NT2/D1 (cell line): ENCODE measurements at regions not wholly inside any gene's neighbourhood (a gene's known extent, or its start where the extent isn't known, plus 50 kb on each side); places are given as distances from the start of the nearest gene placed in this dataset.

ENCODE experiments used
- DNase-seq: peaks from one replicate; pipeline ENCODE4 v3.0.0-alpha.2; 2011; ENCODE audit warnings: low read depth, low spot score
- H3K27me3 ChIP-seq: 2 replicates; pipeline ENCODE4 v1.6.0; 2011; ENCODE audit warnings: mild to moderate bottlenecking; ENCODE audit not compliant: insufficient read length, insufficient read depth
- H3K36me3 ChIP-seq: 2 replicates; pipeline ENCODE4 v1.6.1; 2011; ENCODE audit warnings: mild to moderate bottlenecking, low read length, mixed read lengths; ENCODE audit not compliant: insufficient read depth, insufficient read length
- H3K4me1 ChIP-seq: 2 replicates; pipeline ENCODE4 v1.5.1; 2011; ENCODE audit not compliant: insufficient read depth, insufficient read length
- H3K4me3 ChIP-seq: 2 replicates; pipeline ENCODE4 v1.5.1; 2011; ENCODE audit warnings: low read depth; ENCODE audit not compliant: insufficient read length
- H3K9ac ChIP-seq: 2 replicates; pipeline ENCODE4 v1.6.0; 2011; ENCODE audit warnings: low read depth; ENCODE audit not compliant: insufficient read length
- H3K9me3 ChIP-seq: 2 replicates; pipeline ENCODE4 v1.5.1; 2011; ENCODE audit warnings: mild to moderate bottlenecking, low read length; ENCODE audit not compliant: insufficient read depth
- SUZ12 ChIP-seq: IDR thresholded peaks from 2 replicates; pipeline ENCODE4 v1.6.1; 2011; ENCODE audit not compliant: insufficient read length, insufficient read depth; ENCODE audit errors: extremely low read depth
- YY1 ChIP-seq: IDR thresholded peaks from 2 replicates; pipeline ENCODE4 v1.6.1; 2011; ENCODE audit not compliant: insufficient read length, insufficient read depth
- ZNF274 ChIP-seq: IDR thresholded peaks from 2 replicates; pipeline ENCODE4 v1.6.1; 2011; ENCODE audit warnings: mild to moderate bottlenecking, low read depth, low read length

GRCh38 chr5:24773261-24773660, 128.5 kb upstream of the CDH10 start:
- Histone ChIP-seq H3K4me1 (no peaks in the 10 kb centered on the region), H3K27me3 (no peaks in the 10 kb centered on the region), H3K4me3 (no peak overlapping the region), H3K9me3 (no peaks in the 10 kb centered on the region), H3K36me3 (no peaks in the 10 kb centered on the region), H3K9ac (no peak overlapping the region)
- DNase-seq = no peak
- TF ChIP-seq SUZ12 = no peak
- TF ChIP-seq ZNF274 = no peak
- TF ChIP-seq YY1 = no peak

- H3K36me3 ChIP-seq = no peaks in the 10 kb centered on the region
- no peak overlapping the region for H3K9ac ChIP-seq
- H3K4me3 ChIP-seq = no peak overlapping the region
- H3K4me1 ChIP-seq = no peaks in the 10 kb centered on the region
- TF ChIP-seq YY1 = no peak
- TF ChIP-seq ZNF274 = no peak
- no peak for TF ChIP-seq SUZ12
- H3K9me3 ChIP-seq = no peaks in the 10 kb centered on the region
- DNase-seq = no peak
- no peaks in the 10 kb centered on the region for H3K27me3 ChIP-seq
These were observed 122.3 kb upstream of the CDH10 start for GRCh38 chr5:24767086-24767485.

GRCh38 chr5:24765219-24765618, 120.4 kb upstream of the CDH10 start:
- Histone ChIP-seq H3K9ac (no peak overlapping the region), H3K4me3 (no peak overlapping the region), H3K36me3 (no peaks in the 10 kb centered on the region), H3K9me3 (no peaks in the 10 kb centered on the region), H3K27me3 (no peaks in the 10 kb centered on the region), H3K4me1 (no peaks in the 10 kb centered on the region)
- no peak for DNase-seq
- TF ChIP-seq YY1 (no peak), ZNF274 (no peak), SUZ12 (no peak)

GRCh38 chr5:24750355-24750754, 105.6 kb upstream of the CDH10 start:
- TF ChIP-seq SUZ12 (no peak), ZNF274 (no peak)
- H3K9ac ChIP-seq = no peak overlapping the region
- no peaks in the 10 kb centered on the region for H3K9me3 ChIP-seq
- no peak for DNase-seq
- H3K36me3 ChIP-seq = no peaks in the 10 kb centered on the region
- no peaks in the 10 kb centered on the region for H3K4me1 ChIP-seq
- no peak overlapping the region for H3K4me3 ChIP-seq
- no peaks in the 10 kb centered on the region for H3K27me3 ChIP-seq

- DNase-seq = no peak
- H3K4me3 ChIP-seq = no peak overlapping the region
- H3K9ac ChIP-seq = no peak overlapping the region
- no peaks in the 10 kb centered on the region for H3K4me1 ChIP-seq
- TF ChIP-seq SUZ12 (no peak), YY1 (no peak)
- H3K27me3 ChIP-seq = no peaks in the 10 kb centered on the region
- no peaks in the 10 kb centered on the region for H3K9me3 ChIP-seq
- H3K36me3 ChIP-seq = no peaks in the 10 kb centered on the region
These were observed 104.9 kb upstream of the CDH10 start for GRCh38 chr5:24749701-24750100.

- Histone ChIP-seq H3K27me3 (no peaks in the 10 kb centered on the region), H3K4me1 (no peaks in the 10 kb centered on the region), H3K4me3 (no peak overlapping the region), H3K9me3 (no peaks in the 10 kb centered on the region), H3K36me3 (no peaks in the 10 kb centered on the region), H3K9ac (no peak overlapping the region)
- no peak for DNase-seq
- TF ChIP-seq SUZ12 (no peak), ZNF274 (no peak), YY1 (no peak)
These were observed 102.5 kb upstream of the CDH10 start for GRCh38 chr5:24747327-24747726.

- H3K27me3 ChIP-seq = no peaks in the 10 kb centered on the region
- no peak overlapping the region for H3K9ac ChIP-seq
- no peaks in the 10 kb centered on the region for H3K9me3 ChIP-seq
- no peak for DNase-seq
- no peaks in the 10 kb centered on the region for H3K36me3 ChIP-seq
- TF ChIP-seq YY1 (no peak), ZNF274 (no peak), SUZ12 (no peak)
- H3K4me1 ChIP-seq = no peaks in the 10 kb centered on the region
- H3K4me3 ChIP-seq = no peak overlapping the region
These were observed 97.6 kb upstream of the CDH10 start for GRCh38 chr5:24742334-24742733.

- Histone ChIP-seq H3K9me3 (no peaks in the 10 kb centered on the region), H3K9ac (no peak overlapping the region), H3K4me3 (no peak overlapping the region), H3K4me1 (no peaks in the 10 kb centered on the region), H3K27me3 (no peaks in the 10 kb centered on the region), H3K36me3 (no peaks in the 10 kb centered on the region)
- no peak for TF ChIP-seq ZNF274
- no peak for TF ChIP-seq SUZ12
- no peak for TF ChIP-seq YY1
- DNase-seq = no peak
These were observed 92.4 kb upstream of the CDH10 start for GRCh38 chr5:24737163-24737562.
